NCI-H446 (cell line): ENCODE measurements at regions not wholly inside any gene's neighbourhood (a gene's known extent, or its start where the extent isn't known, plus 50 kb on each side); places are given as distances from the start of the nearest gene placed in this dataset.

Source experiments
- DNase-seq, 2 experiments: peaks; one replicate each; lab custom pipeline; 2025; lab: John Stamatoyannopoulos, UW

DNA sequence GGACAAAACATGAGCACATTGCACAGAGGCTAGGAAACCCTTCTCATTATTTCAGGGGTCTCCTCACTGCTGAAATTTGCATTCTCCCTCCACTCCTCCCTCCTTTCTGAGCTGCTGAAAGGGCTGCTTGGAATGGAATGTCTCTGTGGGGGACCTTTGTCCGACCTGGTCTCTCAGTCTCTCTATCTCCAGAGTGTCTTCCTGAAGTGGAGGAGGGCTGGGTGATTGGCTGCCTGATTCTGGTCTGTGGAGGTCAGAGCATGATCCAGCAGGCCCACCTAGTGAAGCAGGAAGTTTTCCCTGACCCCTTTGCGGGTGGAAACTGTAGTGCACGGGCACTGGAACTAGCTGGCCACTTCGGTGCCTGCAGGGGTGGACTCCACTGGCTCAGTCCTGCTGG, 560.5 kb upstream of the HS6ST1 start:
- DNase-seq = no peak

DNA sequence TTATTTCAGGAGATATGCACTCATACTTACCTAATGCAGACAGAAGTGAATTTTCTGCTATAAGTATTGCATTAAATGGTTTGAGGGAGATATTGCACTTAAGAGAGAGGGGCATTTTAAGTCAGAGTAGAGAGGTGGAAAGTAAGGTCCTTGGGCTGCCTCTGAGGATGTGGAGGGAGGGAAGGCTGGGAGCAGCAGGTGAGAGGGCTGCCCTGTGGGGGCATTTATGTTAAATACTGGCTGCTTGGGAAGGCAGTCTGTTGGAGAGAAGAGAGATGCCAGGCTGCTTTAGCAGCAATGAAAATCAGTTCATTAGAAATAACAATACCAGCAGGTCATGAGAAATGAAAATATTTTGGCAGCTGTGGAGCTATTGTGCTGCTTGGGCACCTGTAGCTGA, 576.2 kb upstream of the HS6ST1 start:
- no peak for DNase-seq

GRCh38 chr2:128901572-128902391, 583.1 kb upstream of the HS6ST1 start:
- no peak for DNase-seq

- DNase-seq = no peak
Measured at GRCh38 chr2:128903637-128904036, 585.0 kb upstream of the HS6ST1 start.

DNA sequence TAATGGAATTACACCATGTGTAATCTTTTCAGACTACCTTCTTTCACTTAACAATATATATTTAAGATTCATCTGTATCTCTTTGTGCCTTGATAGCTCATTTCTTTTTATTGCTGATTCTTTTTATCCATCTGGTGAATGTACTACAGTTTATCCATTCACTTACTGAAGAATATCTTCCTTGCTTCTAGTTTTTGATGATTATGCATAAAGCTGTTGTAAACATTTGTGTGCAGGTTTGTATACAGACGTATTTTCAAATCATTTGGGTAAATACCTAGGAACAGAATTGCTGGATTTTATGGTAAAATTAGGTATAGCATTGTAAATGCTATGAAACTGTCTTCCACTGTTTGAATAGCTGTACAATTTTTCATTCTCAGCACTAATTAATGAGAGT, 592.6 kb upstream of the HS6ST1 start:
- DNase-seq = no peak

DNA sequence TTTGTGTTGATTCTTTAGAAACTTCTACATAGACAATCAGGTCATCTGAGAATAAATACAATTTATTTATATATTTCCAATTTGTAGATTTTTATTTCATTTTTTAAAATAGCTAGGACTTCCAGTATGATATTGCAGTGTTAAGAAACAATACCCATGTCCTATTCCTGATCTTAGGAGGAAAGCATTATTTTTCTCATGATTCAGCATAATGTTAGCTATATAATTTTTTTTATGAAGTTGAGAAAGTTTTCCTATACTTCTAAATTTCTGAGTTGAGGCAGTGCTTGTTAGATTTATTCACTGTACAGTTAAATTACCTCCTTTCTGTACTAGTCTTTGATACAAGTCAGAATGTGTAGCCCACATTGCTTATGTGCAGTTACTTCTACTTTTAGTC, 595.7 kb upstream of the HS6ST1 start:
- DNase-seq = no peak

GRCh38 chr2:128921751-128922150, 603.1 kb upstream of the HS6ST1 start:
- no peak for DNase-seq

- no peak for DNase-seq
Measured at GRCh38 chr2:128922154-128922553, 603.5 kb upstream of the HS6ST1 start.

- no peak for DNase-seq
Measured at GRCh38 chr2:128925631-128926030, 607.0 kb upstream of the HS6ST1 start.

- no peak for DNase-seq
Measured at GRCh38 chr2:128930101-128930500, 611.4 kb upstream of the HS6ST1 start.

- DNase-seq = no peak
Measured at GRCh38 chr2:128940378-128940777, 621.7 kb upstream of the HS6ST1 start.

GRCh38 chr2:128941751-128942150, 623.1 kb upstream of the HS6ST1 start:
- no peak for DNase-seq

DNA sequence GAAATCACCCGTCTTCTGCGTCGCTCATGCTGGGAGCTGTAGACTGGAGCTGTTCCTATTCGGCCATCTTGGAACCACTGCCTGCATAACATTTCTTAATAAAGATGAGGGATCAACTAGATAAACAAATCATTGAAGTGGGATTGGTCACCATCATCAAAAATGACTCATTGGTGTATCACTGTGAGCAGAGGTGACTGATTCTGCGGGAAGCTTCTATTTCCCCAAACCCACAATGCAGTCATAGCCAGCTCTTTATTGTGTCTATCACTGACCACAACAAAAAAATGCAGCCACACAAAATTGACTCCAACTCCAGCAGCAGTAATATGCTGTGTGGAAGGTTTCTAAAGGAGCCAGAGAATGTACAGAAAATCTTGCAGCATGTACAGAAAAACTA, 630.7 kb upstream of the HS6ST1 start:
- no peak for DNase-seq

DNA sequence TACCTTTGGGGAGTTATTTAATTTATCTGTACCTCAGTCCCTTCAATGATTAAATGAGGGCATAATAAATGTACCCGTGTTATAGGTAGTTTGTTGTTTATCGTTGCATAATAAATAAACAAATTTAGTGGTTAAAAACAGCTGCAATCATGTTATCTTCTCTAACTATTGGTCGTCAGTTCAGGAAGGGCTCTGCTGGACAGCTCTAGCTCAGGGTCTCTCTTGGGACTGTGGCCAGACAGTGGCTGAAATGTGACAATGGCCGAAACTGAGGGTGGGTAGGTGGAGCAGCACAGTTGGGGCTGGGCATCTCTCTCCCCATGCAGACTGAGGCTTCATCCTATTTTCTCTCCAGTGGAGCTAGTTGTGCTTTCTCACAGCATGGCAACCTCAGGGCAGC, 632.1 kb upstream of the HS6ST1 start:
- no peak for DNase-seq

DNA sequence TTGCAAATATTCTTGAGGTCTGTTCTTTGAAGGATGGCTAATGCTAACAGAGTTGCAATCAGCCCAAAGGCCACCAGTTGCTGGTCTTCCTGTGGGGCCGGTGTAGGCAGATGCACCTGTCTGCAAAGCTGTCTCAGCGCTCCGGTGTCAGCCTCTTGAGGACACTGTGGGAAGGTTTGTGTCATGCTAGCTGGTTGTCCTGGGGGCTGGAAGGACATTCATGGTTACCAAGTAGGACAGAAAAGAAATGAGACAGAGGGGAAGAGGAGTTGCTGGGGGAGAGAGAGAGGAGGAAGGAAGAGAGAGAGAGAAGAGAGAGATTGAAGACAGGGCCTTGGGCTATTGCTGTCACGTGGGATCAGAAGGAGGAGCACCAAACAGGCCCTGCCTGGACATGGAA, 639.6 kb upstream of the HS6ST1 start:
- no peak for DNase-seq

- DNase-seq = no peak
Measured at GRCh38 chr2:128967646-128968045, 649.0 kb upstream of the HS6ST1 start.

DNA sequence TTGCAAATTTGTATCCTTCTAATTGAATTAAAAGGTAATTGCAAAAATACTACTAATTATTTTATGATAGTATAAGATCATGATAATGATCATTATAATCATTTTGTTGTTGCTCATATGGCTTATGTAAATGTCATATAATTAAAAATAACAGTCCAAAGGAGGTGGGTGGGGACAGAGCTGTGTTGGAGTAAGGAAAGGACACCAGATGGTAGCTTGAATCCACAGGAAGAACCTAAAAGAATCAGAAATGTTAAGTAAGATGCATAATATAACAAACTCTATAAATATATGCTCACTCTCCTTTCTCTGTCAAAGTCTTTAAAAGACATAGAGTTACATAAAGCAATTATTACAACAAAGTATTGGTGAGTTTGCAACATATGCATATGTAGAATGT, 650.7 kb upstream of the HS6ST1 start:
- DNase-seq = no peak

DNA sequence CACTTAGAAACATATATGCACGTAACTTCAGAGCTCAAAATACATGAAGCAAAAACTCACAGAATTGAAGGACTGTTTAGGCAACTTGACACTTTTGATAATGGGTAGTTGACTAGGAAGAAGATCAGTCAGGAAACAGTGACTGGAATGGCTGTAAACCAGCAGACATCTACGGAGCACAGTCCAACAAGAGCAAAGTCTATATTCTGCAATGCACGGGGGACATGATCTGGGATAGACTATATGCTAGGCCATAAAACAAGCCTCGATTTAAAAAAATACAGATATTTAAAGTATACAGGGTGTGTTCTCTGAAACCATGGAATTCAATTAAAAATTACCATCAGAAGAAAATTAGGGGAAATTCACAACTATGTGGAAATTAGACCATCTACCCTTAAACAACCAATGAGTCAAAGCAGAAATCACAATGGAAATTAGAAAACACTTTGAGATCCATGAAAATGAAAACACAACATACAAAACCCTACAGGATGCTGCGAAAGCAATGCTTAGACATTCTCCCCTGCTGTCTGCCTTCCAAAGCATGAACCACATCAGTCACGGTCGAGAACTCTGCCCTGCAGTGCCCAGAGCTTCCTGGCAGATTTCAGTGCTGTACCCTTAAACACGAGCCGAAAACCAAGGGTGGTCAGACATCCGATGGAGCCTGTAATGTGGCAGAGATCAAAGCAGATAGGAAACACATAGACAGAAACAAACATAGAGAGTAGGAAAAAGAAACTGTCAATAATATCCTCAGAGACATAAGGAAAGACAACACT, 651.9 kb upstream of the HS6ST1 start:
- DNase-seq = no peak

DNA sequence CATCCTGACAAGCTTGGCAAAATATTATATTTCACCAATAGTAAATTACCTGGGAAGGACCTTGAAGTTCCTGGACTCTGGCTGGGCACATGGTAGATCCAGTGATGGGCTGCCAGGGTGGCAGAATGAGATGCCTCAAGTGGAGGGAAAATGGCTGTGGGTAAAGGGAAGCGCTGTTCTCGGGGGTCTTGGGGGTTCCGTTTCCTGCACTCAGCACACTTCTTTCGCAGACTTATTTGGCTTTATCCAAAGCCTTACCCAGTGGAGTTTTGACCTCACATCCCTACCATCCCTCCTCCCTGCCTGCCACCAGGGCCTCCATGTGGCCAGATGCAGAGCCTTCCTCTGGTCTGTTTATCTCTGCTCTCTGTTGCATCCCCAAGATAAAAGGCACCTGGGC, 654.9 kb upstream of the HS6ST1 start:
- DNase-seq = no peak

GRCh38 chr2:128978212-128978611, 659.5 kb upstream of the HS6ST1 start:
- no peak for DNase-seq

DNA sequence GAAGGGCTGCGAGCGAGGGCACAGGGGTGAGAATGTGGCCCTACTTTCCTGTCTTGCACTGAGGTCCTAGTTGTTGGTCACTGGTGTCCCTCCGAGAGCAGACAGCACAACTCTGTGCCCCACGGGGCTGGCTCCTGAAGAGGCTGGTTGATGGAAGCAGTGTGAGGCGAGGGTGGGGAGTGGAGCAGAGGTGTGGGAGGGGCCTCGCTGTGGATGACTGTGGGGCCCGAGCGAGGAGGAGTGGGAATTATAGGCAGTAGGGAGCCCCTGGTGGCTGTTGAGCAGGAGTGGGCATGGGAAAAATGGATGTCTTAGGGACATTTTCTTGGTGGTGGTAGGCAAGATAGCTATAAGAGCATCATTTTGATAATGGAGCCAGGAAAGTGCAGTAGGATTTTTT, 660.5 kb upstream of the HS6ST1 start:
- no peak for DNase-seq

DNA sequence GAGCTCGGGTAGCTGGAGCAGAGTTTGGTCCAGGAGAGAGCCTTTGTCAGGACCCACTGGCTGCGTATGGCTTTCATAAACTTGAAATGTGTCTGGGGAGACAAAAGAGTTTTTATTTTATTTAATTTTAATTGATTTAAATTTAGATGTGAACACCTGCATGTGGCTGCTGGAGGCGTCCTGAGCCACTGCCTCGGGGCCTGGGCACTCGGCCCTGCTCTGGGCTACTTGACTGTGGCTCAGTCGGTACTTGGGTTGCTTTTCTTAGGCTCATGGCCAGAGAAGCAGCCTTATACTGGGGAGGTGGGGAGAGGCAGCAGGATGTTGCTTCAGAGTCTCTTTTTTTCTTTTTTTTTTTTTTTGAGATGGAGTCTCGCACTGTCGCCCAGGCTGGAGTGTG, 661.8 kb upstream of the HS6ST1 start:
- no peak for DNase-seq

- no peak for DNase-seq
Measured at GRCh38 chr2:128981353-128981752, 662.7 kb upstream of the HS6ST1 start.

- no peak for DNase-seq
Measured at GRCh38 chr2:128982001-128982400, 663.3 kb upstream of the HS6ST1 start.
